ENCODE measurements at regions not wholly inside any gene's neighbourhood (a gene's known extent, or its start where the extent isn't known, plus 50 kb on each side); places are given as distances from the start of the nearest gene placed in this dataset.
A peak's percentile ranks its signal among the peaks of the same experiment; 100 is the strongest.
"Not testable (repeated sequence)": the region's sequence is repeated elsewhere in the genome, so short reads cannot be mapped to it uniquely, and the experiment has no call there.

DNA sequence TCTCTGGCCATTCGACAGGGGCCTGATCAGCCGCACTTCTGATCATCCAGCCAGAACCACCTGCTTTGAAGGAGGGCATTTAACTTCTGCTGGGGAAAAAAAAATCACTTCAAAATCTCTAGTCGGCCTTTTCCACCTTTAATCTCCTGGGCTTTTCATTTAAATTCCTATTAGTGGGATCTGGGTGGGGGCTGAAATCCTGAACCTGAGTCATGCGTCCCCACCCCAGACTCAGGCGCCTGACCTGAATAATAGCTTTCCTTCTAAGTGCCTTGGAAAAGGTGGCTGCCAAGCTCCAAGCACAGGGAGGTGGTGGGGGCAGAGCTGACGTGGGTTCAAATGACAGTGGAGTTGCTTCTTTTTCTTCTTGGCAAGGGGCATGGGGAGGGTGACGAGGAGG, 246.0 kb upstream of the EXOC2 start:
- Histone ChIP-seq H3K27me3 (ENCODE audit: control insufficient read depth, insufficient read depth, low read length) (peaks cover 3% of the 10 kb centered on the region; the same call in 1 of the 2 replicates), H3K4me3 (ENCODE audit: insufficient read depth, low read depth, low read length) (no peak overlapping the region), H3K36me3 (replicated peaks; ENCODE audit: control insufficient read depth, insufficient read depth, low read length) (no peaks in the 10 kb centered on the region)
- no peak for DNase-seq

DNA sequence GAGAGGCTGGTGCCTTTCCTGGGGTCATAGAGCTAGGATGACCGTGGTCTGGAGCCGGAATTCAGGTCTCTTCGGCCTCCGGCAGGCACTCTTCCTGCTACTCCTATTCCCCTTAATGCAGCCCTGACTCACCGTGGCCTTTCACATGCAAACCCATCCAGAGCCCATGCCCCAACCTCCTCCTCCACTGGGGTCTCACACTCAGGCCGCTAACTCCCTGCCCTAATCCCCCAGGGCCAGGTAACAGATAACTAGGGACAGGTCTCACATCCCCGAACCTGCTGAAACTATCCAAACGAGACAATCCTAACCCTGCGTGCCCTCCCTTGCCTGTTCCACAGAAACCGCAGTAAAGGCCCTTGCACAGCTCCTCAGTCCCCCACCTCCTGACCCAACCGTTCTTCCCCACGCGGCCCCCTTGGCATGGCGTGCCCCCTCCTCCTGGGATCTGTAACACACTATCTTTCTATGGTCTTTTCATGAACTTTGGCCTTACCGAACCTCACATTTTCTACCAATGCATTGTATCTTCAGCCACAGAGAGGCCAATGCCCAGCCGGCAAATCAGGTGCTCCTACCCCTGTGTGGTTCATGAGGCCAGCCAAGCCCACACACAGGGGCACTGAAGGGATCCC, 245.4 kb upstream of the EXOC2 start:
- peak; percentile 57 for DNase-seq
- Histone ChIP-seq H3K4me3 (ENCODE audit: insufficient read depth, low read depth, low read length) (no peak overlapping the region), H3K36me3 (replicated peaks; ENCODE audit: control insufficient read depth, insufficient read depth, low read length) (no peaks in the 10 kb centered on the region), H3K27me3 (ENCODE audit: control insufficient read depth, insufficient read depth, low read length) (peaks cover 3% of the 10 kb centered on the region; the same call in 1 of the 2 replicates)

DNA sequence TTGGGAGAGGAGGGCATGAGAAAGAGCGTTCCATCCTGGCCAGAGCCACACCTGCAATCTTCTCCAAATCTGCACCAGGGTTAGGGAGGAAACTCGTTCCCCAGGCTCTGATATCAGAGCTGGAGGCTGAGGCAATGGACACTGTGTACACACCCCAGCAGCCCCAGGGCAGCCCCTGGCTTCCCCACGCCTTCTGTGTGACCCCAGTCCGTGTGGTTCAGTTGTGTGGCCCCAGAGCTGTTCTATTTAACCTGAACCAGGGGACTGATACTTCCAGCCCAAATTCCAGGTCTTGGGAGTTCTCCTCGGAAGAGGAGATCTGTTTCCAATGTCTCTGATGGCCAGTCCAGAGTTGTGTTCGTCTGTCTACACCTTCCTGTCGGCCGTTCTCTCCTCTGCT, 242.6 kb upstream of the EXOC2 start:
- no peaks in the 10 kb centered on the region for H3K36me3 ChIP-seq (replicated peaks; ENCODE audit: control insufficient read depth, insufficient read depth, low read length)
- H3K27me3 ChIP-seq (ENCODE audit: control insufficient read depth, insufficient read depth, low read length) = peaks cover 3% of the 10 kb centered on the region; the same call in 1 of the 2 replicates
- H3K4me3 ChIP-seq (ENCODE audit: insufficient read depth, low read depth, low read length) = no peak overlapping the region
- DNase-seq = no peak

DNA sequence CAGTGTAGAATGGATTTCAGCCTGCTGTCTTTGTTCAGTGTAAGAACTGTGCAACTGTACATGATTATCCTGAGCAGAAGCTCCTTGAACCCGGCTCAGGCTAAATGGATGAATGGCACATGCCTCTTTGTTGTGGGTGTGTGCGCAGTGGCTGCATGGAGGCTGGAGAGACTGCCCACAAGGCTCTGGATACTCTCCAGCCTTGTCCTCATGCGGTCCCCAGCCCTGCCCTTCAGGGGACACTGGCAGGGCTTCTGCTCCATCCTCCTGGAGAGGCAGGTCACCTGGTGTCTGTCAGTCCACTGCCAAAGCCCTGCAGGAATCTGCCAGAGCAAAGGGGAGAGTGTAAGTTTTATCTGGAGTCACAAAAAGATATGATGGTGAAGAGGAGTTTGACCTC, 241.7 kb upstream of the EXOC2 start:
- H3K4me3 ChIP-seq (ENCODE audit: insufficient read depth, low read depth, low read length) = no peak overlapping the region
- DNase-seq = no peak
- H3K36me3 ChIP-seq (replicated peaks; ENCODE audit: control insufficient read depth, insufficient read depth, low read length) = no peaks in the 10 kb centered on the region
- peaks cover 2% of the 10 kb centered on the region; the same call in 1 of the 2 replicates for H3K27me3 ChIP-seq (ENCODE audit: control insufficient read depth, insufficient read depth, low read length)

DNA sequence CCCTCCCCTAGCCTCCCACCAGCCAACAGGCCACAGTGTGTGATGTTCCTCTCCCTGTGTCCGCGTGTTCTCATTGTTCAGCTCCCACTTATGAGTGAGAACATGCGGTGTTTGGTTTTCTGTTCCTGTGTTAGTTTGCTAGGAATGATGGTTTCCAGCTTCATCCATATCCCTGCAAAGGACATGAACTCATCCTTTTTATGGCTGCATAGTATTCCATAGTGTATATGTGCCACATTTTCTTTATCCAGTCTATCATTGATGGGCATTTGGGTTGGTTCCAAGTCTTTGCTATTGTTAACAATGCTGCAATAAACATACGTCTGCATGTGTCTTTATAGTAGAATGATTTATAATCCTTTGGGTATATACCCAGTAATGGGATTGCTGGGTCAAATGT, 239.0 kb upstream of the EXOC2 start:
- not testable (repeated sequence) for H3K36me3 ChIP-seq (replicated peaks; ENCODE audit: control insufficient read depth, insufficient read depth, low read length); DNase-seq; H3K27me3 ChIP-seq (ENCODE audit: control insufficient read depth, insufficient read depth, low read length); H3K4me3 ChIP-seq (ENCODE audit: insufficient read depth, low read depth, low read length)

DNA sequence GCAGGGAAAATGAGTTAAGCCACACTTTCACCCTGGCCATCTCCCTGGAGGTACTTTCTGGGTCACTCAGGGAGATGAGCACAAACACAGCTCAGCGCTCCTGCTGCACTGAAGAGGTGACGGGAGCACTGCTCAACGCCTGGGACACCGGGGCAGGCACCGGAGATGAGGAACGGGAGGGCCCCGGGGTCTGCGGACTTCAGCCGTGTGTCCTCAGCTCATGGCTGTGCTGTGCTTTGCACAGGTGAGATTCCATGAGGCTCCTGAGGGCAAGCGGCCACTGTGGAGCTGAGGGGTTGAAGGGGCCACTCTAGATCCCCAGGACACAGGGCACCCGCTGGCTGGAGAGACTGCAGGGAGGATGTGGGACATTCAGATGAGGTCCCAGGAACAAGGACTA, 234.2 kb upstream of the EXOC2 start:
- H3K4me3 ChIP-seq (ENCODE audit: insufficient read depth, low read depth, low read length) = no peak overlapping the region
- no peak for DNase-seq
- no peaks in the 10 kb centered on the region for H3K36me3 ChIP-seq (replicated peaks; ENCODE audit: control insufficient read depth, insufficient read depth, low read length)
- no peaks in the 10 kb centered on the region for H3K27me3 ChIP-seq (ENCODE audit: control insufficient read depth, insufficient read depth, low read length)

DNA sequence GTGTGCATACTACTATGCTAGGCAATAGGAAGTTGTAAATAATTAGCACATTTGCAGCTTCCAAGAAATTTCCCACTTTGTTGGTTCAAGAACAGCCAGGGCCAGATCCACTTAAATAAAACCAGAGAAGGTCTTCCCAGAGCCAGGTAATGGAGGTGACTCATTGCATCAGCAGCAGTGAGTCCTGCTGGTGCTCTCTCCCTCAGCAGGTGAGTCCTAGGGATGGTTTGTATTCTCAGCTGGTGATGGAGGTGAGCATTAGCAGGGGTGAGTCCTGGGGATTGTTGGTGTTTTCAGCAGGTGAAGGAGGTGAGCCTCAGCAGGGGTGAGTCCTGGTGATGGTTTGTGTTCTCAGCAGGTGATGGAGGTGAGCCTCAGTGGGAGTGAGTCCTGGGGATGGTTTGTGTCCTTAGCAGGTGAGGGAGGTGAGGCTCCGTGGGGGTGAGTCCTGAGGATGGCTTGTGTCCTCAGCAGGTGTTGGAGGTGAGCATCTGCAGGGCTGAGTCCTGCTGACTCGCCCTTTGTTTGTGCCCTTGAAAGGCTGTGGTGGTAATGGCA, 232.8 kb upstream of the EXOC2 start:
- no peak for DNase-seq
- Histone ChIP-seq H3K4me3 (ENCODE audit: insufficient read depth, low read depth, low read length) (no peak overlapping the region), H3K36me3 (replicated peaks; ENCODE audit: control insufficient read depth, insufficient read depth, low read length) (no peaks in the 10 kb centered on the region), H3K27me3 (ENCODE audit: control insufficient read depth, insufficient read depth, low read length) (no peaks in the 10 kb centered on the region; the same call in 1 of the 2 replicates)

DNA sequence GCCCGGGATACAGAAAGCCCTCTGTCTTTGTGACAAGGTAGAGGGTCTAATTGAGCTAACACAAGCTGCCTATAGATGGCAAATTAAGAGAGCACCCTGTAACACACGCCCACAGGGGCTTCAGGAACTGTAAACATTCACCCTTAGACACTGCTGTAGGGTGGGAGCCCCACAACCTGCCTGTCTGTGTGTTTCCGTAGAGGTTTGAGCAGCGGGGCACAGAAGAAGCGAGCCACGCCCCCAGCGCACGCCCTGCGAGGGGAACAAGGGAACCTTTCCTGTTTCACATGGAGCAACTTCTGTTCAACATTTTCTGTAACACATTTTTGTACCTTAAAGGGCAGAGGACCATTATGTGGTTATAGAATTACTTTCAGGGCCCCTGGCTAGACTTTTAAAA, 231.7 kb upstream of the EXOC2 start:
- H3K36me3 ChIP-seq (replicated peaks; ENCODE audit: control insufficient read depth, insufficient read depth, low read length) = no peaks in the 10 kb centered on the region
- no peak overlapping the region for H3K4me3 ChIP-seq (ENCODE audit: insufficient read depth, low read depth, low read length)
- DNase-seq = no peak
- no peaks in the 10 kb centered on the region; the same call in 1 of the 2 replicates for H3K27me3 ChIP-seq (ENCODE audit: control insufficient read depth, insufficient read depth, low read length)

DNA sequence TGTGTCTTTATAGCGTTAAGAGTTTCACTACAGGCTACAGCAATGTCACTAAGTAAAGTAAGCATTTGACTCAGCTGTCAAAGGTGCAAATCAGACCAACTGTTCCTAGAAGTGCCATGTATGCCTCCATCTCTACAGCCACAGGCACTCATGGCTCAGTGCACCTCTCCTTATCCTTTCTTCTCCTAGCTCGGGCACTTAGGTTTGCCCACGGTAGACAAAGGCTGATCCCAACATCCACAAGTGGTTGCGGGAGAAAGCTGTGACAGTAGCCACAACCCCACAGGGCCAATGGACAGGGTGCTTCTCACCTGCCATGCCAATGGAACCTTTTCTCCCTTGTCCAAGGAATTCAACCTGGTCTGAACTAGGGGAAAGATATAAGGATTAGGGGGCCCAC, 228.5 kb upstream of the EXOC2 start:
- no peak for DNase-seq

DNA sequence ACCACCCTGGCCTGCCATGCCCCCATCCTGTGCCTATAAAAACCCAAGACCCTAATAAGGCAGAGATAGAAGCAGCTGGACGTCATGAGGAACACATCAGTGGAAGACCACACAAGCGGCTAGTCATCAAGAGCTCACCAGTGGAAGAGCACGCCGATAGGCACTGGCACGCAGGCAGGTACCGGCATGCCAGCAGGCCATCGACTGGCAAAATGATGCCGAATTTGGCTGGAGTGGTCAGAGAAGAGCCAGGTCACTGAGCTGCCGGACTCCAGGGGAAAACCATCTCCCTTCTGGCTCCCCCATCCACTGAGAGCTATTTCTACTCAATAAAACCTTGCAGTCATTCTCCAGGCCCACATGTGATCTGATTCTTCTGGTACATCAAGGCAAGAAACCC, 227.6 kb upstream of the EXOC2 start:
- no peaks in the 10 kb centered on the region; the same call in 1 of the 2 replicates for H3K27me3 ChIP-seq (ENCODE audit: control insufficient read depth, insufficient read depth, low read length)
- no peaks in the 10 kb centered on the region for H3K36me3 ChIP-seq (replicated peaks; ENCODE audit: control insufficient read depth, insufficient read depth, low read length)
- DNase-seq = no peak
- H3K4me3 ChIP-seq (ENCODE audit: insufficient read depth, low read depth, low read length) = no peak overlapping the region

More for the DNA sequence above, 228.5 kb upstream of the EXOC2 start:
- Histone ChIP-seq H3K4me3 (ENCODE audit: insufficient read depth, low read depth, low read length) (no peak overlapping the region), H3K36me3 (replicated peaks; ENCODE audit: control insufficient read depth, insufficient read depth, low read length) (no peaks in the 10 kb centered on the region), H3K27me3 (ENCODE audit: control insufficient read depth, insufficient read depth, low read length) (no peaks in the 10 kb centered on the region; the same call in 1 of the 2 replicates)

DNA sequence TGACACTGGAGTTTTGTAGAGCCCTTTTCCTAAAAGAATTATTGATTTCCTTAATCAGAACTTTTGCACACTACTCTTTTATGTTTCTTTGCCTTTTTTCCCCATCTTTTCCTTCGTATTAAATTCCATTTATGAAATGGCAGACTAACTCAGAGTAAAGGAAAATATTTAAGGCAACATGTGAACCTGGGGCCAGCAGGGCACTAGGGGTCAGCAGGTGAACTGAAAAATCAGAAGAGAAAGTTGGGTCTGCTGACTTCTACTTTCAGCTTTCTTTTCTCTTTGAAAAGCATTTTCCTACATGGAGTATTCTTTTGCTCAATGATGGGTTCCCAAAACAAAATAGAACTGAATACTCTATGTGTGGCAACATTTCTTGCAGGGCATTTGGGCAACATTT, 226.6 kb upstream of the EXOC2 start:
- Histone ChIP-seq H3K4me3 (ENCODE audit: insufficient read depth, low read depth, low read length) (no peak overlapping the region), H3K27me3 (ENCODE audit: control insufficient read depth, insufficient read depth, low read length) (no peaks in the 10 kb centered on the region; the same call in 1 of the 2 replicates), H3K36me3 (replicated peaks; ENCODE audit: control insufficient read depth, insufficient read depth, low read length) (no peaks in the 10 kb centered on the region)
- DNase-seq = no peak

DNA sequence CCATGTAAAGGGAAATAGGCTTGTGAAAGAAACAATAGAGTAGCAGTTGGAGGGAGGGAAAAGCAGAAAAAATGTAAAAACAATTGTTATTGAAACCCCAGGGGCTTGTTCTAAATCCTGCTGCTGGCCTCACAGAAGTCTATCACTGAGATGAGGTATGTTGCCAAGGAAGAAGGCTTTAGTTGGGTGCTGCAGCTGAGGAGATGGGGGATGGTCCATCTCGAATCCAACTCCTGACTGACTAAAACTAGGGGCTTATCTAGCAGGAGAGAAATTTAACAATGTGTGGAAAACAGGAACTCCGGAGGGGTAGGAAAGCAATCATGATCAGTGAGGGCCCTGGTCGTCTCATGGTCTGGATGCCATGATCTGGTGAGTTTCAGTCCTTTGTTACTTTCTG, 225.0 kb upstream of the EXOC2 start:
- DNase-seq = no peak
- no peak overlapping the region for H3K4me3 ChIP-seq (ENCODE audit: insufficient read depth, low read depth, low read length)
- H3K36me3 ChIP-seq (replicated peaks; ENCODE audit: control insufficient read depth, insufficient read depth, low read length) = no peaks in the 10 kb centered on the region
- no peaks in the 10 kb centered on the region; the same call in 1 of the 2 replicates for H3K27me3 ChIP-seq (ENCODE audit: control insufficient read depth, insufficient read depth, low read length)

DNA sequence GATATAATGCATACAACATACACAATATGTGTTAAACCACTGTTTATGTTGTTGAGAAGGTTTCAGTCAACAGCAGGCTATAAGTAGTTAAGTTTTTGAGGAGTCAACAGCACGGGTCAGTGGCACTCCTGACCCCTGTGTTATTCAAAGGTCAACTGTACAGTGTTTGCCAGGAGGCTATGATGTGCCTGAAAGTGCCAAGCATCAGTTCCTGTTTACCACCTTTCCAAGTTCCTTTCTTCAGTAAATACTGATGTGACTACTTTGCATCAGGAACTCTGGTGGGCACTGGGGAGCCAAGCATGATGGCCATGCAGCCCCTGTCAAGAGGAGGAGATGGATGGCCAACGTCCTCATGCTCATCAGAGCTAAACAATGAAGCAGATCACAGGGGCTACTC, 224.4 kb upstream of the EXOC2 start:
- H3K36me3 ChIP-seq (replicated peaks; ENCODE audit: control insufficient read depth, insufficient read depth, low read length) = no peaks in the 10 kb centered on the region
- DNase-seq = no peak
- H3K27me3 ChIP-seq (ENCODE audit: control insufficient read depth, insufficient read depth, low read length) = no peaks in the 10 kb centered on the region; the same call in 1 of the 2 replicates
- no peak overlapping the region for H3K4me3 ChIP-seq (ENCODE audit: insufficient read depth, low read depth, low read length)

DNA sequence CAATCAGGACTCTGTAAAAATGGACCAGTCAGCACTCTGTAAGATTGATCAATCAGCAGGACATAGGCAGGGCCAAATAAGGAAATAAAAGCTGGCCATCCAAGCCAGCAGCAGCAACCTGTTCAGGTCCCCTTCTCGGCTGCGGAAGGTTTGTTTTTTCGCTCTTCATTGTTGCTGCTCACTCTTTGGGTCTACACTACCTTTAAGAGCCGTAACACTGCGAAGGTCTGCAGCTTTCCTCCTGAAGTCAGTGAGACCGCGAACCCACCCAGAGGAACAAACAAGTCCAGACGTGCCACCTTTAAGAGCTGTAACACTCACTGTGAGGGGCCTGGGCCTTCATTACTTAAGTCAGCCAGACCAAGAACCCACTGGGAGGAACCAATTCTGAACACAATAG, 223.2 kb upstream of the EXOC2 start:
- Histone ChIP-seq H3K27me3 (ENCODE audit: control insufficient read depth, insufficient read depth, low read length) (no peaks in the 10 kb centered on the region; the same call in 1 of the 2 replicates), H3K36me3 (replicated peaks; ENCODE audit: control insufficient read depth, insufficient read depth, low read length) (no peaks in the 10 kb centered on the region), H3K4me3 (ENCODE audit: insufficient read depth, low read depth, low read length) (no peak overlapping the region)
- DNase-seq = no peak

DNA sequence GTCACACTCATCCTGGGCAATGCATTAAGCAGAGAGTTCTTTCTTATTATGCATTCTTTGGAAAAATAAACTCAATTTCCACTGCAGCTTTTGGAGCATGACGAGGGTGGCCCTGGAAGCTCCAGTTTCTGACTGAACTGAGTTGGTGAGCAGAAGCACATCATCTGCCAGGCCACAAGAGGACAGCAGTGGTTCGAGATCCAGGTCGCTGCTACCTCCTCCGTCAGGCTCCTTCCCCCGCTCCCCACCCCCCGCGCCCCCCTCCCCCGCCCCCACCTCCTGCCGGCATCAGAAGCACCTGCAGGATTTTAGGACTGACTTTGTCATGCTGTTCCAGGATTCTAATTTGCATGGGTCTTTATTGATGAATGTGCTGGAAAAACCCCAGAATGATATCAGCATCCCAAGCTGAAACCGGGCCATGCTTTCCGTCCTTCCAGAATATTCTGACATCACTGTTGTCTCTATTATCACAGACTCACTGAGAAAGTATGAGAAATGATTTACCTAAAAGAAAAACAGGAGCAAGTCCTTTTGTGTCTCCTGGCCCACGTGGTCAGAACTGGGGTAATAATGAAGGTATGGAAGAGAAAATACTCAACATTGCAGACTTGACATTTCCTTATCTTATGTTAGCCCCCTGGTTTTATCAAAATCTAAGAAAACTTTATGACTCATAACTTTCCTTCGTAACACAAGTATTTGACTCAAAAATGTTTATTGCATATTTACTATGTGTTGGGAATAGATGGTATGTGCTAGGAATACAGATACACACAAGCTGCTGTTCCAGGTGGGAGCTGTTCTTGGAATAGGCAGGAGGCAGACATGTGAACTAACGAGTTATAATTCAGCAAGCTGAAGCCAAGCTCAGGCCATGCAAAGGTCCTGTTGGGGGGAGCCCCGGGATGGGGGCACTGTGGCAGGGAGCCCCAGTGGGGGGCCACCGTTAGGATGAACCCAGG, 220.2 kb upstream of the EXOC2 start:
- peak; percentile 87 for DNase-seq
- Histone ChIP-seq H3K4me3 (ENCODE audit: insufficient read depth, low read depth, low read length) (no peak overlapping the region), H3K27me3 (ENCODE audit: control insufficient read depth, insufficient read depth, low read length) (no peaks in the 10 kb centered on the region), H3K36me3 (replicated peaks; ENCODE audit: control insufficient read depth, insufficient read depth, low read length) (no peaks in the 10 kb centered on the region)

All from H7 (cell line).